PC-9 (cell line): ENCODE measurements at regions not wholly inside any gene's neighbourhood (a gene's known extent, or its start where the extent isn't known, plus 50 kb on each side); places are given as distances from the start of the nearest gene placed in this dataset.

ENCODE experiments used
- BruUV-seq: library from RNA; stranded (reverse); fragments of 400-500 nt; replicated peaks from 2 replicates; lab custom pipeline; 2021; lab: Mats Ljungman, UMichigan
- CTCF ChIA-PET: fragments of 300-600 bp; sonication (Branson Sonifier 250); formaldehyde crosslinking; loops from one replicate; lab custom pipeline; 2022; ENCODE audit warnings: antibody characterized with exemption; lab: Charles Lee
- POLR2A ChIA-PET: fragments of 300-600 bp; sonication (Branson Sonifier 250); formaldehyde crosslinking; loops from one replicate; lab custom pipeline; 2022; ENCODE audit warnings: antibody characterized with exemption; ENCODE audit not compliant: unreplicated experiment; lab: Charles Lee
- DNase-seq, 2 experiments: peaks; one replicate each; pipeline versions ENCODE4 v3.0.0 to v3.0.0-alpha.2; 2015 to 2022; ENCODE audit warnings: mixed read lengths in 1 of 2
- H2AFZ ChIP-seq: fragments of 200-600 bp; sonication (generic); 2 replicates; pipeline ENCODE4 v1.8.1; 2017; ENCODE audit warnings: antibody characterized with exemption
- H3F3A ChIP-seq: fragments of 200-600 bp; sonication (generic); 2 replicates; pipeline ENCODE4 v1.8.1; 2017; ENCODE audit warnings: antibody characterized with exemption, mild to moderate bottlenecking, low read depth; ENCODE audit not compliant: insufficient read depth
- H3K27ac ChIP-seq: fragments of 200-600 bp; sonication (generic); 2 replicates; pipeline ENCODE4 v1.6.1; 2016; ENCODE audit warnings: mixed run types
- H3K27me3 ChIP-seq: fragments of 200-600 bp; sonication (generic); 2 replicates; pipeline ENCODE4 v1.6.1; 2016; ENCODE audit warnings: low read depth, mixed run types; ENCODE audit not compliant: insufficient read depth
- H3K36me3 ChIP-seq: fragments of 200-600 bp; sonication (generic); 2 replicates; pipeline ENCODE4 v1.6.1; 2016; ENCODE audit warnings: low read depth, mixed run types
- H3K4me1 ChIP-seq: fragments of 200-600 bp; sonication (generic); replicated peaks from 2 replicates; pipeline ENCODE4 v1.6.1; 2016; ENCODE audit warnings: mixed run types; ENCODE audit not compliant: insufficient read depth
- H3K4me2 ChIP-seq: fragments of 200-600 bp; sonication (generic); 2 replicates; pipeline ENCODE4 v1.6.1; 2017; ENCODE audit warnings: mixed run types
- H3K4me3 ChIP-seq: fragments of 200-600 bp; sonication (generic); 2 replicates; pipeline ENCODE4 v1.6.1; 2016; ENCODE audit warnings: mixed run types
- H3K79me2 ChIP-seq: fragments of 200-600 bp; sonication (generic); 2 replicates; pipeline ENCODE4 v1.6.1; 2017; ENCODE audit warnings: low read depth, mixed run types
- H3K9me2 ChIP-seq: fragments of 200-600 bp; sonication (generic); 2 replicates; pipeline ENCODE4 v1.8.1; 2017; ENCODE audit warnings: mild to moderate bottlenecking; ENCODE audit not compliant: insufficient read depth
- H3K9me3 ChIP-seq: fragments of 200-600 bp; sonication (generic); 2 replicates; pipeline ENCODE4 v1.8.1; 2016; ENCODE audit warnings: low read depth; ENCODE audit not compliant: insufficient read depth
- H4K20me1 ChIP-seq: fragments of 200-600 bp; sonication (generic); 2 replicates; pipeline ENCODE4 v1.8.1; 2017; ENCODE audit not compliant: insufficient read depth
- EZH2 ChIP-seq: fragments of 200-600 bp; sonication (generic); IDR thresholded peaks from 2 replicates; pipeline ENCODE4 v1.8.0; 2017; ENCODE audit warnings: antibody characterized with exemption, low read depth
- intact Hi-C: fragments of 100-400 bp; cut with micrococcal nuclease; formaldehyde crosslinking; loops from one replicate; pipeline ENCODE4 v1.10.0; 2022; ENCODE audit not compliant: unreplicated experiment
- TF ChIP-seq, protein P1 (sequence below): fragments of 200-600 bp; sonication (generic); conservative IDR thresholded peaks from 2 replicates; pipeline ENCODE4 v1.6.1; 2017; ENCODE audit warnings: mixed run types, antibody characterized with exemption, mild to moderate bottlenecking, moderate library complexity

DNA sequence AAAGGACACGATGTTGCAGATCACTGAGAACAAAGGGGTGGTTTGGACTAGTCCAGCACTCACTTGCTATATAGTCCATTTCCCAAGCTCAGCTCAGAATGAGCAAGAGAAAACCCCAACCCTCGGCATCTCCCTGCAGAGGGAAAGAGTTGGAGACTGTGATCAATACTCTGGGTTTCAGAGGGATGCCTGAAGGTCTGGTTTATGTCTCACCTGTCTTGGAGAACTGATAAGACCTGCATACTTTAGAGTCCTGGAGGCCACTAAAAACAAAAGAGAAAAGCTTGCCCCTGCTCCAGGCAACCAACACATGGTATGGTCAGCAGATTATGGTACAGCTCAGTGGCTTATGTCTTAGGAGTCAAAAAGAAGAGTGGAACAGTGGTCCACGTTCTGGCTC lies 1006.9 kb downstream of the CDH9 start:
- no peaks in the 10 kb centered on the region for H3K36me3 ChIP-seq
- TF ChIP-seq, protein P1, sequence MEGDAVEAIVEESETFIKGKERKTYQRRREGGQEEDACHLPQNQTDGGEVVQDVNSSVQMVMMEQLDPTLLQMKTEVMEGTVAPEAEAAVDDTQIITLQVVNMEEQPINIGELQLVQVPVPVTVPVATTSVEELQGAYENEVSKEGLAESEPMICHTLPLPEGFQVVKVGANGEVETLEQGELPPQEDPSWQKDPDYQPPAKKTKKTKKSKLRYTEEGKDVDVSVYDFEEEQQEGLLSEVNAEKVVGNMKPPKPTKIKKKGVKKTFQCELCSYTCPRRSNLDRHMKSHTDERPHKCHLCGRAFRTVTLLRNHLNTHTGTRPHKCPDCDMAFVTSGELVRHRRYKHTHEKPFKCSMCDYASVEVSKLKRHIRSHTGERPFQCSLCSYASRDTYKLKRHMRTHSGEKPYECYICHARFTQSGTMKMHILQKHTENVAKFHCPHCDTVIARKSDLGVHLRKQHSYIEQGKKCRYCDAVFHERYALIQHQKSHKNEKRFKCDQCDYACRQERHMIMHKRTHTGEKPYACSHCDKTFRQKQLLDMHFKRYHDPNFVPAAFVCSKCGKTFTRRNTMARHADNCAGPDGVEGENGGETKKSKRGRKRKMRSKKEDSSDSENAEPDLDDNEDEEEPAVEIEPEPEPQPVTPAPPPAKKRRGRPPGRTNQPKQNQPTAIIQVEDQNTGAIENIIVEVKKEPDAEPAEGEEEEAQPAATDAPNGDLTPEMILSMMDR, result no peak
- no peak for TF ChIP-seq EZH2
- no peaks in the 10 kb centered on the region for H3K27me3 ChIP-seq
- no peak overlapping the region for H3K4me2 ChIP-seq
- H3K27ac ChIP-seq, result no peak overlapping the region
- intact Hi-C loops, result no loop called here
- H3K9me3 ChIP-seq, result no peaks in the 10 kb centered on the region
- H3K9me2 ChIP-seq, result no peaks in the 10 kb centered on the region
- BruUV-seq, result no TSS peak
- no peak overlapping the region for H2AFZ ChIP-seq
- H3K4me3 ChIP-seq, result no peak overlapping the region
- no peaks in the 10 kb centered on the region for H4K20me1 ChIP-seq
- ChIA-PET CTCF (no interaction called here), POLR2A (no interaction called here)
- H3K4me1 ChIP-seq, result no peaks in the 10 kb centered on the region
- DNase-seq, result no peak
- no peaks in the 10 kb centered on the region for H3F3A ChIP-seq
- no peaks in the 10 kb centered on the region for H3K79me2 ChIP-seq

DNA sequence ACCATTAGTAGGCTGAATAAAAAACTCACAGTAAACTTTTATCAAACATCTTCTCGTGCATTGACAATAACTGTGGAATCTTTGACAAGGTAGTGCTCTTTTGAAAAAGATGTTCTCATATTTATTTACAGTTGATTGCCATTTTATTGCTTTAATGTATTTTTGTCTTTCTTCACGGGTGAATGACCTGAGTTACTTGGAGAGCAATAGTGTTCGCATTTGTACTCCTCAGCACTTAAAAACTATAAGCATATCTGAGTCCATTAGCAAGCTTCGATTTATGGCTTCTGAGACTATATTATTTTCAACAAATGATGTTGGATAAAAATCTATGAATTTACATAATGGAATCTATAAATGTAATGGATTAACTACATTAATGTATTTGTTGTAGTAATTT lies 1012.3 kb downstream of the CDH9 start:
- ChIA-PET CTCF (interaction anchor here (0.6 kb wide), 1 partner anchor 18 kb away, joined by 3 read pairs; no protein-coding TSS in a partner anchor), POLR2A (no interaction called here)
- no peaks in the 10 kb centered on the region for H3K9me3 ChIP-seq
- no TSS peak for BruUV-seq
- H3K36me3 ChIP-seq, result no peaks in the 10 kb centered on the region
- DNase-seq, result no peak
- no peak overlapping the region for H3K27ac ChIP-seq
- no peaks in the 10 kb centered on the region for H3K9me2 ChIP-seq
- H3K79me2 ChIP-seq, result no peaks in the 10 kb centered on the region
- H4K20me1 ChIP-seq, result no peaks in the 10 kb centered on the region
- no peak overlapping the region for H2AFZ ChIP-seq
- no peaks in the 10 kb centered on the region for H3F3A ChIP-seq
- no peak overlapping the region for H3K4me3 ChIP-seq
- intact Hi-C loops, result no loop called here
- no peaks in the 10 kb centered on the region for H3K4me1 ChIP-seq
- no peaks in the 10 kb centered on the region for H3K27me3 ChIP-seq
- H3K4me2 ChIP-seq, result no peak overlapping the region
- TF ChIP-seq, protein P1, result no peak
- TF ChIP-seq EZH2, result no peak

DNA sequence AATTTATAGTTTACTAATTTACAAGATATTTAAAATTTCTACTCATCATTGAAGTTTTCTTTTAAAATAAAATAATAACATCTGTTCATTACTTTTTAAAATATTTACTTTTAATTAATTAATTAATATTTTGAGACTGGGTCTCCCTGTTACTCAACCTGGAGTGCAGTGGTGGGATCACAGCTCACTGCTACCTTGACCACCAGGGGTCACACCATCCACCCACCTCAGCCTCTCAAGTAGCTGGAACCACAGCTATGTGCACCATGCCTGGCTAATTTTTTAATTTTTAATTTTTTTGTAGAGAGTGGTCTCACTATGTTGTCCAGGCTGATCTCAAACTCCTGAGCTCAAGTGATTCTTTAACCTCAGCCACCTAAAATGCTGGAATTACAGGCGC lies 1013.6 kb downstream of the CDH9 start:
- Histone ChIP-seq H3K36me3 (no peaks in the 10 kb centered on the region), H3K4me2 (no peak overlapping the region), H3K9me3 (no peaks in the 10 kb centered on the region), H3K4me3 (no peak overlapping the region), H3K4me1 (no peaks in the 10 kb centered on the region), H4K20me1 (no peaks in the 10 kb centered on the region), H3K27ac (no peak overlapping the region), H3K79me2 (no peaks in the 10 kb centered on the region), H3K9me2 (no peaks in the 10 kb centered on the region), H2AFZ (no peak overlapping the region), H3F3A (no peaks in the 10 kb centered on the region), H3K27me3 (no peaks in the 10 kb centered on the region)
- intact Hi-C loops, result no loop called here
- DNase-seq, result no peak
- BruUV-seq, result no TSS peak
- POLR2A ChIA-PET, result no interaction called here
- CTCF ChIA-PET, result interaction anchor here (0.6 kb wide), 1 partner anchor 1890 kb away, joined by 4 read pairs; no protein-coding TSS in a partner anchor
- TF ChIP-seq, protein P1, result 0 out of 2 replicates have a peak, but pooled peaks have one; percentile 27
- TF ChIP-seq EZH2, result no peak
